Tibial nerve (tissue), 4 donors: ENCODE measurements at regions not wholly inside any gene's neighbourhood (a gene's known extent, or its start where the extent isn't known, plus 50 kb on each side); places are given as distances from the start of the nearest gene placed in this dataset.

Experiments
- DNase-seq, 2 donors: peaks; one replicate each; pipeline ENCODE4 v3.0.0-alpha.2; 2019; ENCODE audit warnings: low spot score in 2 of 2
- H3K27ac ChIP-seq, 4 donors: fragments of 200-600 bp; sonication (generic) in 3 of 4; one replicate each; pipeline ENCODE4 v1.5.1; 2017 to 2019; ENCODE audit warnings: mild to moderate bottlenecking in 1 of 4
- H3K27me3 ChIP-seq, 2 donors: fragments of 200-600 bp; sonication (generic) in 1 of 2; one replicate each; pipeline versions ENCODE4 v1.5.1 to v1.6.0; 2017 to 2019
- H3K36me3 ChIP-seq, 3 donors: fragments of 200-600 bp; sonication (generic); one replicate each; pipeline ENCODE4 v1.5.1; 2018 to 2019
- H3K4me1 ChIP-seq, 4 donors: fragments of 200-600 bp; sonication (generic) in 3 of 4; one replicate each; pipeline ENCODE4 v1.5.1; 2017 to 2019
- H3K4me3 ChIP-seq, 4 donors: fragments of 200-600 bp; sonication (generic) in 3 of 4; one replicate each; pipeline ENCODE4 v1.5.1; 2017 to 2019; ENCODE audit warnings: mild to moderate bottlenecking in 1 of 4, moderate library complexity in 1 of 4
- H3K9me3 ChIP-seq, 4 donors: fragments of 200-600 bp; sonication (generic) in 3 of 4; one replicate each; pipeline ENCODE4 v1.5.1; 2017 to 2019
- EP300 ChIP-seq, 2 donors: sonication (generic); formaldehyde crosslinking; IDR thresholded peaks; one replicate each; pipeline ENCODE4 v1.6.1; 2017; ENCODE audit warnings: antibody characterized with exemption in 2 of 2, mild to moderate bottlenecking in 1 of 2
- POLR2A ChIP-seq, 2 donors: fragments of 450-650 bp; IDR thresholded peaks; one replicate each; pipeline ENCODE4 v1.6.1; 2017; ENCODE audit warnings: antibody characterized with exemption in 2 of 2, mild to moderate bottlenecking in 2 of 2, moderate library complexity in 2 of 2
- WGBS, 2 donors: methylation state at CpG; one replicate each; pipeline ENCODE4 v1.1.5; 2018; 5-methylcytosine and 5-hydroxymethylcytosine counted together
- TF ChIP-seq, protein P1 (sequence below), 5 experiments: fragments of 200-600 bp in 3 of 5; fragments of 450-650 bp in 2 of 5; sonication (generic) in 3 of 5; IDR thresholded peaks; one replicate each; pipeline ENCODE4 v1.5.1; 2016 to 2019; ENCODE audit warnings: antibody characterized with exemption in 5 of 5, mild to moderate bottlenecking in 3 of 5, moderate library complexity in 2 of 5

DNA sequence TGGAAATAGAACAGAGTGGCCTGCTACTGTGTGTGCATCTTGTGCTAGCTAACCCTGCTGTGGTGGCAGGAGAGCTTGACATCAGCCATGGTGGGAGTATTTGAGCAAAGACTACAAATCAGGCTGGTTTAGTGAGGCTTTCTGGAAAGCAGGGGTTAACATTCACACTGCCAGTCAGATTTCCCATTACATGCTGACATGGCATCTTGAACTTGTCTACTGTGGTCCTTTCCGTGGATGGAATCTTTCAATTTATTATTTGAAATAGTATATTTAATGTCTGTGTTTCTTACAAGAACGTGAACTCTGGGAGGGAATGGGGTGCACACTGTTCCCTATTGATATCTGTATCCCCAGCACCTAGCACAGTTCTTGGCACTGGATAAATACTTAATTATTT lies 60.8 kb downstream of the GCNT4 start:
- WGBS, 2 donors: 77 to 79% methylated on average over 2 of the region's 2 CpGs
- no peak overlapping the region for H3K4me3 ChIP-seq
- no peak overlapping the region for H3K27ac ChIP-seq
- H3K4me1 ChIP-seq: no peaks in the 10 kb centered on the region
- H3K36me3 ChIP-seq: no peaks in the 10 kb centered on the region
- DNase-seq: no peak
- no peaks in the 10 kb centered on the region for H3K27me3 ChIP-seq
- H3K9me3 ChIP-seq: peaks cover 0 to 15% (median 0%) of the 10 kb centered on the region in 4 donors
- TF ChIP-seq, protein P1, sequence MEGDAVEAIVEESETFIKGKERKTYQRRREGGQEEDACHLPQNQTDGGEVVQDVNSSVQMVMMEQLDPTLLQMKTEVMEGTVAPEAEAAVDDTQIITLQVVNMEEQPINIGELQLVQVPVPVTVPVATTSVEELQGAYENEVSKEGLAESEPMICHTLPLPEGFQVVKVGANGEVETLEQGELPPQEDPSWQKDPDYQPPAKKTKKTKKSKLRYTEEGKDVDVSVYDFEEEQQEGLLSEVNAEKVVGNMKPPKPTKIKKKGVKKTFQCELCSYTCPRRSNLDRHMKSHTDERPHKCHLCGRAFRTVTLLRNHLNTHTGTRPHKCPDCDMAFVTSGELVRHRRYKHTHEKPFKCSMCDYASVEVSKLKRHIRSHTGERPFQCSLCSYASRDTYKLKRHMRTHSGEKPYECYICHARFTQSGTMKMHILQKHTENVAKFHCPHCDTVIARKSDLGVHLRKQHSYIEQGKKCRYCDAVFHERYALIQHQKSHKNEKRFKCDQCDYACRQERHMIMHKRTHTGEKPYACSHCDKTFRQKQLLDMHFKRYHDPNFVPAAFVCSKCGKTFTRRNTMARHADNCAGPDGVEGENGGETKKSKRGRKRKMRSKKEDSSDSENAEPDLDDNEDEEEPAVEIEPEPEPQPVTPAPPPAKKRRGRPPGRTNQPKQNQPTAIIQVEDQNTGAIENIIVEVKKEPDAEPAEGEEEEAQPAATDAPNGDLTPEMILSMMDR (IDR thresholded peaks at IDR 0.05): no peak
- TF ChIP-seq POLR2A (IDR thresholded peaks at IDR 0.05) (no peak), EP300 (IDR thresholded peaks at IDR 0.05) (no peak)

DNA sequence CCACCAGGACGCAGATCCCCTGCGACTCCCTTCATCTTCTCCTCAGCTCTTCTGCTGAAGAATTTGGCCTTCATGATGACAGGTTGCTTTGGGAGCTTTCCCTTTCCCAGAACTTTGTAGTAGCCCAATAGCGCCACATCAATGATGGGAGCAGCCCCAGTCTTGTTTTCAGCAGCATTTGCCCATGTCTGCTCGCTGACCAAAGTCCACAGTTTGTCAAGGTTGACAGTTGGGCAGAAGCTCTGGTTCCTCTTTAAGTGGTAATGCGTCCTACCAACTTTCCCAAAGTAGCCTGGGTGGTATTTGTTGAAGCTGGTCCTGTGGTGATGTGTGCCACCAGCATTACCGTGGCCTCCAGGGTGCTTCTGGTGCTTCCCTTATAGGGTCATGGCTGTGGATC lies 62.2 kb downstream of the GCNT4 start:
- Histone ChIP-seq H3K27ac (no peak overlapping the region), H3K4me1 (no peaks in the 10 kb centered on the region), H3K36me3 (no peaks in the 10 kb centered on the region), H3K4me3 (no peak overlapping the region), H3K27me3 (no peaks in the 10 kb centered on the region), H3K9me3 (peaks cover 0 to 15% (median 0%) of the 10 kb centered on the region in 4 donors)
- DNase-seq: no peak
- TF ChIP-seq, protein P1 (IDR thresholded peaks at IDR 0.05): no peak
- 88 to 91% methylated on average over 6 of the region's 6 CpGs for WGBS, 2 donors

DNA sequence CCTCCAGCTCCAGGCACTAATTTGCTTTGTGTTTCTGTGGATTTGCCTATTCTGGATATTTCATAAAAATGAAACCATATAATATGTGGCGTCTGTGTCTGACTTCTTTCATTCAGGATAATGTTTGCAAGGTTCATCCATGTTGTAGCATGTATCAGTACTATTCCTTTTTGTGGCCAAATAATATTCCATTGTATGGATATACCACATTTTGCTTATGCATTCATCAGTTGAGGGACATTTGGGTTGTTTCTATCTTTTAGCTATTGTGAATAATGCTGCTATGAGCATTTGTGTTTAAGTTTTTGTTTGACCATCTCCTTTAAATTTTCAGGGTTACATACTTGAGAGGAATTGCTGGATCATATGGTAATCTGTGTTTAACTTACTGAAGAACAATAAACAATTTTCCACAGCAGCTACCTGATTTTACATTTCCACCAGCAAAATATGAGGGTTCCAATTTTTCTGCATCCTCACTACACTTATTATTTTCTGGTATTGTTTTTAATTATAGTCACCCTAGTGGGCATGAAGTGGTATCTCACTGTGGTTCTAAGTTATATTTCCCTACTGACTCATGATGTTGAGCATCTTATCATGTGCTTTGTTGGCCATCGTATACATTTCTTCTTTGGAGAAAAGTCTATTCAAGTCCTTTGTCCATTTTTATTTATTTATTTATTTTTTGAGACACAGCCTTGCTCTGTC lies 63.9 kb downstream of the GCNT4 start:
- Histone ChIP-seq H3K9me3 (peaks cover 0 to 15% (median 0%) of the 10 kb centered on the region in 4 donors), H3K27me3 (no peaks in the 10 kb centered on the region), H3K4me1 (no peaks in the 10 kb centered on the region), H3K27ac (no peak overlapping the region), H3K4me3 (no peak overlapping the region), H3K36me3 (no peaks in the 10 kb centered on the region)
- WGBS, 2 donors: 97% methylated on average over 2 of the region's 2 CpGs
- TF ChIP-seq EP300 (IDR thresholded peaks at IDR 0.05): no peak
- TF ChIP-seq POLR2A (IDR thresholded peaks at IDR 0.05): no peak
- TF ChIP-seq, protein P1 (IDR thresholded peaks at IDR 0.05): no peak
- DNase-seq: no peak

DNA sequence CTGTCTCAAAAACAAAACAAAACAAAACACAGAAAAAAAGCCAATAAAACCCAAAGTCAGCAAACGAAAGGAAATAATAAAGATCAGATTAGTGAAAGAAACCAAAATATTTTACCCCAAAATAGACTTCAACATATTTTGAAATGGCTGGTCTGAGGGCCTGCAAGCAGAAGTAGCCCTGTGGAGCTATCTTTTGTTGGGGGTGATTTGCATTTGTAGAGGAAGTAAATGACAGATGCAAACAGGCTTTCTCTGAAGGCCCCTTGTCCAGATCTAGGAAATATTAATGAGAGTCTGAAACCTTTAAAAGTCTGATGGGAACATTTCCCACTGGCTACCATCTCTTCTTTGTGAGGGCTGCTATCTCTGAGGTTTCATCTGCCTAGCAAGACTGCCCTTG lies 74.0 kb downstream of the GCNT4 start:
- no peaks in the 10 kb centered on the region for H3K4me1 ChIP-seq
- H3K36me3 ChIP-seq: no peaks in the 10 kb centered on the region
- H3K4me3 ChIP-seq: no peak overlapping the region
- DNase-seq: no peak
- H3K27ac ChIP-seq: no peak overlapping the region
- 58 to 64% methylated on average over 1 of the region's 1 CpG for WGBS, 2 donors
- TF ChIP-seq, protein P1 (IDR thresholded peaks at IDR 0.05): no peak
- TF ChIP-seq POLR2A (IDR thresholded peaks at IDR 0.05) (no peak), EP300 (IDR thresholded peaks at IDR 0.05) (no peak)
- peaks cover 0 to 9% (median 0%) of the 10 kb centered on the region in 4 donors for H3K9me3 ChIP-seq
- no peaks in the 10 kb centered on the region for H3K27me3 ChIP-seq

DNA sequence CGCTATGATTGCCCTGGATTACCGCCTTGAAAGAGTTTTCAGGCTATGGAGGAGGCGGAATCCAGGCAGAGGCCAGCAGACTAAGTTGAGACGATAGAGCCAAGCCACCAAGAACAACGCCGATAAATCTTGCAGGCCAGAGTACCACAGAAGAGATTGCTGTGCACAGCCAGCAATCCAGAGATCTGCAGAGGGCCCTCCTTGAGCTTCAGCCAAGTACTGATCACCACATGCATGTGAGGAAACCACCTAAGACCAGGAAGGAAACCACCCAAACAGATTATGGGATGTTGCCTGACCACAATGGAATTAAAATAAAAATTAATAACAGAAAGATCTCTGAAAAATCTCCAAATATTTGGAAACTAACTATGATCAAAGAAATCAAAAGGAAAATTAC lies 74.9 kb downstream of the GCNT4 start:
- 82 to 85% methylated on average over 6 of the region's 6 CpGs for WGBS, 2 donors
- H3K9me3 ChIP-seq: peaks cover 0 to 9% (median 0%) of the 10 kb centered on the region in 4 donors

More for the DNA sequence above, 74.9 kb downstream of the GCNT4 start:
- Histone ChIP-seq H3K4me1 (no peaks in the 10 kb centered on the region), H3K27me3 (no peaks in the 10 kb centered on the region), H3K4me3 (no peak overlapping the region), H3K36me3 (no peaks in the 10 kb centered on the region), H3K27ac (no peak overlapping the region)
- no peak for DNase-seq
- TF ChIP-seq, protein P1 (IDR thresholded peaks at IDR 0.05): no peak
- no peak for TF ChIP-seq POLR2A (IDR thresholded peaks at IDR 0.05)
- no peak for TF ChIP-seq EP300 (IDR thresholded peaks at IDR 0.05)
